GM23338 (cell line): ENCODE measurements at regions not wholly inside any gene's neighbourhood (a gene's known extent, or its start where the extent isn't known, plus 50 kb on each side); places are given as distances from the start of the nearest gene placed in this dataset.

Source experiments
- POLR2AphosphoS5 ChIP-seq: IDR thresholded peaks from 2 replicates; pipeline ENCODE4 v1.6.1; 2016; ENCODE audit warnings: antibody characterized with exemption, low read depth
- TF ChIP-seq, protein P1 (sequence below): IDR thresholded peaks from one replicate; pipeline ENCODE4 v1.6.1; 2018; ENCODE audit warnings: antibody characterized with exemption; ENCODE audit not compliant: unreplicated experiment

DNA sequence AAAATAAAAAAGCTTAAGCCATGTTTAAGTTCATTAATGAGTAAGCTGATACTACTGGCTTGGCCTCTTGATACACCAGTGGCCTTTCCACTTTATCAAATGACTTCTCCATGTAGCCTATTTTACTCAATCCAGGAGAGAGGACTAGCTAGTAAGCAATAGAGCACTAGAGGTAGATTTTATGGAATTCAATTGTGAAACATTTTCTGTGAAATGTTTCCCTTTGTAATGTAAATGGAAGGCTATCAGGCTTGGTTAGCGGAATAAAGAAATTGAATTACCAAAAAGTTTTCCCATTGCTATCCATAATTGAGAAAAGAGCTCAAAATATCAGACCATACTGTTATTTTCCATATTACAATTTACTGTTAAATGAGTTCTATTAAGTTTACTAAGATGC is 515.4 kb upstream of the CDH2 start:
- TF ChIP-seq, protein P1, sequence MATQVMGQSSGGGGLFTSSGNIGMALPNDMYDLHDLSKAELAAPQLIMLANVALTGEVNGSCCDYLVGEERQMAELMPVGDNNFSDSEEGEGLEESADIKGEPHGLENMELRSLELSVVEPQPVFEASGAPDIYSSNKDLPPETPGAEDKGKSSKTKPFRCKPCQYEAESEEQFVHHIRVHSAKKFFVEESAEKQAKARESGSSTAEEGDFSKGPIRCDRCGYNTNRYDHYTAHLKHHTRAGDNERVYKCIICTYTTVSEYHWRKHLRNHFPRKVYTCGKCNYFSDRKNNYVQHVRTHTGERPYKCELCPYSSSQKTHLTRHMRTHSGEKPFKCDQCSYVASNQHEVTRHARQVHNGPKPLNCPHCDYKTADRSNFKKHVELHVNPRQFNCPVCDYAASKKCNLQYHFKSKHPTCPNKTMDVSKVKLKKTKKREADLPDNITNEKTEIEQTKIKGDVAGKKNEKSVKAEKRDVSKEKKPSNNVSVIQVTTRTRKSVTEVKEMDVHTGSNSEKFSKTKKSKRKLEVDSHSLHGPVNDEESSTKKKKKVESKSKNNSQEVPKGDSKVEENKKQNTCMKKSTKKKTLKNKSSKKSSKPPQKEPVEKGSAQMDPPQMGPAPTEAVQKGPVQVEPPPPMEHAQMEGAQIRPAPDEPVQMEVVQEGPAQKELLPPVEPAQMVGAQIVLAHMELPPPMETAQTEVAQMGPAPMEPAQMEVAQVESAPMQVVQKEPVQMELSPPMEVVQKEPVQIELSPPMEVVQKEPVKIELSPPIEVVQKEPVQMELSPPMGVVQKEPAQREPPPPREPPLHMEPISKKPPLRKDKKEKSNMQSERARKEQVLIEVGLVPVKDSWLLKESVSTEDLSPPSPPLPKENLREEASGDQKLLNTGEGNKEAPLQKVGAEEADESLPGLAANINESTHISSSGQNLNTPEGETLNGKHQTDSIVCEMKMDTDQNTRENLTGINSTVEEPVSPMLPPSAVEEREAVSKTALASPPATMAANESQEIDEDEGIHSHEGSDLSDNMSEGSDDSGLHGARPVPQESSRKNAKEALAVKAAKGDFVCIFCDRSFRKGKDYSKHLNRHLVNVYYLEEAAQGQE, result no peak
- TF ChIP-seq POLR2AphosphoS5, result no peak
